WI38 (cell line): ENCODE measurements at regions not wholly inside any gene's neighbourhood (a gene's known extent, or its start where the extent isn't known, plus 50 kb on each side); places are given as distances from the start of the nearest gene placed in this dataset.

Experiments used
- H3K4me3 ChIP-seq: 2 replicates; pipeline ENCODE4 v1.5.1; 2011; ENCODE audit warnings: low read depth, mild to moderate bottlenecking, control low read depth, low read length
- CTCF ChIP-seq: IDR thresholded peaks from 2 replicates; pipeline ENCODE4 v1.5.1; 2012; ENCODE audit warnings: low read depth, mild to moderate bottlenecking, control low read depth, low read length

GRCh38 chr16:64445649-64446048, 676.2 kb downstream of the CDH11 start:
- no peak overlapping the region for H3K4me3 ChIP-seq
- no peak for TF ChIP-seq CTCF

- no peak for TF ChIP-seq CTCF
These were observed 676.6 kb downstream of the CDH11 start for GRCh38 chr16:64445245-64445644.

GRCh38 chr16:64440421-64440831, 681.4 kb downstream of the CDH11 start:
- no peak for TF ChIP-seq CTCF
- H3K4me3 ChIP-seq = no peak overlapping the region

More at GRCh38 chr16:64445245-64445644, 676.6 kb downstream of the CDH11 start:
- no peak overlapping the region for H3K4me3 ChIP-seq

GRCh38 chr16:64440005-64440404, 681.9 kb downstream of the CDH11 start:
- no peak for TF ChIP-seq CTCF
- H3K4me3 ChIP-seq = no peak overlapping the region

- H3K4me3 ChIP-seq = no peak overlapping the region
- no peak for TF ChIP-seq CTCF
These were observed 684.0 kb downstream of the CDH11 start for GRCh38 chr16:64437706-64438324.

GRCh38 chr16:64434526-64435069, 687.3 kb downstream of the CDH11 start:
- TF ChIP-seq CTCF = no peak
- H3K4me3 ChIP-seq = no peak overlapping the region

- no peak for TF ChIP-seq CTCF
- no peak overlapping the region for H3K4me3 ChIP-seq
These were observed 693.3 kb downstream of the CDH11 start for GRCh38 chr16:64428463-64429113.
